Tibial nerve (tissue), 4 donors: ENCODE measurements at regions not wholly inside any gene's neighbourhood (a gene's known extent, or its start where the extent isn't known, plus 50 kb on each side); places are given as distances from the start of the nearest gene placed in this dataset.

Experiments used
- DNase-seq, 2 donors: peaks; one replicate each; pipeline ENCODE4 v3.0.0-alpha.2; 2019; ENCODE audit warnings: low spot score in 2 of 2
- H3K27ac ChIP-seq, 4 donors: fragments of 200-600 bp; sonication (generic) in 3 of 4; one replicate each; pipeline ENCODE4 v1.5.1; 2017 to 2019; ENCODE audit warnings: mild to moderate bottlenecking in 1 of 4
- H3K27me3 ChIP-seq, 2 donors: fragments of 200-600 bp; sonication (generic) in 1 of 2; one replicate each; pipeline versions ENCODE4 v1.5.1 to v1.6.0; 2017 to 2019
- H3K36me3 ChIP-seq, 3 donors: fragments of 200-600 bp; sonication (generic); one replicate each; pipeline ENCODE4 v1.5.1; 2018 to 2019
- H3K4me1 ChIP-seq, 4 donors: fragments of 200-600 bp; sonication (generic) in 3 of 4; one replicate each; pipeline ENCODE4 v1.5.1; 2017 to 2019
- H3K4me3 ChIP-seq, 4 donors: fragments of 200-600 bp; sonication (generic) in 3 of 4; one replicate each; pipeline ENCODE4 v1.5.1; 2017 to 2019; ENCODE audit warnings: mild to moderate bottlenecking in 1 of 4, moderate library complexity in 1 of 4
- H3K9me3 ChIP-seq, 4 donors: fragments of 200-600 bp; sonication (generic) in 3 of 4; one replicate each; pipeline ENCODE4 v1.5.1; 2017 to 2019
- EP300 ChIP-seq, 2 donors: sonication (generic); formaldehyde crosslinking; IDR thresholded peaks; one replicate each; pipeline ENCODE4 v1.6.1; 2017; ENCODE audit warnings: antibody characterized with exemption in 2 of 2, mild to moderate bottlenecking in 1 of 2
- POLR2A ChIP-seq, 2 donors: fragments of 450-650 bp; IDR thresholded peaks; one replicate each; pipeline ENCODE4 v1.6.1; 2017; ENCODE audit warnings: antibody characterized with exemption in 2 of 2, mild to moderate bottlenecking in 2 of 2, moderate library complexity in 2 of 2
- WGBS, 2 donors: methylation state at CpG; one replicate each; pipeline ENCODE4 v1.1.5; 2018; 5-methylcytosine and 5-hydroxymethylcytosine counted together
- TF ChIP-seq, protein P1 (sequence below), 5 experiments: fragments of 200-600 bp in 3 of 5; fragments of 450-650 bp in 2 of 5; sonication (generic) in 3 of 5; IDR thresholded peaks; one replicate each; pipeline ENCODE4 v1.5.1; 2016 to 2019; ENCODE audit warnings: antibody characterized with exemption in 5 of 5, mild to moderate bottlenecking in 3 of 5, moderate library complexity in 2 of 5

GRCh38 chr10:129161150-129161549 is 305.9 kb upstream of the MGMT start:
- H3K27ac ChIP-seq = no peak overlapping the region
- no peaks in the 10 kb centered on the region for H3K36me3 ChIP-seq
- DNase-seq = no peak
- H3K4me1 ChIP-seq = no peaks in the 10 kb centered on the region
- no peaks in the 10 kb centered on the region for H3K27me3 ChIP-seq
- TF ChIP-seq POLR2A (IDR thresholded peaks at IDR 0.05) (no peak), EP300 (IDR thresholded peaks at IDR 0.05) (no peak)
- TF ChIP-seq, protein P1, sequence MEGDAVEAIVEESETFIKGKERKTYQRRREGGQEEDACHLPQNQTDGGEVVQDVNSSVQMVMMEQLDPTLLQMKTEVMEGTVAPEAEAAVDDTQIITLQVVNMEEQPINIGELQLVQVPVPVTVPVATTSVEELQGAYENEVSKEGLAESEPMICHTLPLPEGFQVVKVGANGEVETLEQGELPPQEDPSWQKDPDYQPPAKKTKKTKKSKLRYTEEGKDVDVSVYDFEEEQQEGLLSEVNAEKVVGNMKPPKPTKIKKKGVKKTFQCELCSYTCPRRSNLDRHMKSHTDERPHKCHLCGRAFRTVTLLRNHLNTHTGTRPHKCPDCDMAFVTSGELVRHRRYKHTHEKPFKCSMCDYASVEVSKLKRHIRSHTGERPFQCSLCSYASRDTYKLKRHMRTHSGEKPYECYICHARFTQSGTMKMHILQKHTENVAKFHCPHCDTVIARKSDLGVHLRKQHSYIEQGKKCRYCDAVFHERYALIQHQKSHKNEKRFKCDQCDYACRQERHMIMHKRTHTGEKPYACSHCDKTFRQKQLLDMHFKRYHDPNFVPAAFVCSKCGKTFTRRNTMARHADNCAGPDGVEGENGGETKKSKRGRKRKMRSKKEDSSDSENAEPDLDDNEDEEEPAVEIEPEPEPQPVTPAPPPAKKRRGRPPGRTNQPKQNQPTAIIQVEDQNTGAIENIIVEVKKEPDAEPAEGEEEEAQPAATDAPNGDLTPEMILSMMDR (IDR thresholded peaks at IDR 0.05) = no peak
- no peak overlapping the region for H3K4me3 ChIP-seq
- H3K9me3 ChIP-seq = peaks cover 0 to 18% (median 0%) of the 10 kb centered on the region in 4 donors
- 29 to 48% methylated on average over 2 of the region's 2 CpGs for WGBS, 2 donors

GRCh38 chr10:129163531-129163930 is 303.5 kb upstream of the MGMT start:
- Histone ChIP-seq H3K27ac (no peak overlapping the region), H3K4me3 (no peak overlapping the region), H3K36me3 (no peaks in the 10 kb centered on the region), H3K4me1 (no peaks in the 10 kb centered on the region), H3K27me3 (no peaks in the 10 kb centered on the region), H3K9me3 (peaks cover 0 to 10% (median 0%) of the 10 kb centered on the region in 4 donors)
- DNase-seq = no peak
- TF ChIP-seq, protein P1 (IDR thresholded peaks at IDR 0.05) = no peak
- no peak for TF ChIP-seq EP300 (IDR thresholded peaks at IDR 0.05)
- no peak for TF ChIP-seq POLR2A (IDR thresholded peaks at IDR 0.05)
- 92% methylated on average over 7 of the region's 7 CpGs for WGBS, 2 donors

DNA sequence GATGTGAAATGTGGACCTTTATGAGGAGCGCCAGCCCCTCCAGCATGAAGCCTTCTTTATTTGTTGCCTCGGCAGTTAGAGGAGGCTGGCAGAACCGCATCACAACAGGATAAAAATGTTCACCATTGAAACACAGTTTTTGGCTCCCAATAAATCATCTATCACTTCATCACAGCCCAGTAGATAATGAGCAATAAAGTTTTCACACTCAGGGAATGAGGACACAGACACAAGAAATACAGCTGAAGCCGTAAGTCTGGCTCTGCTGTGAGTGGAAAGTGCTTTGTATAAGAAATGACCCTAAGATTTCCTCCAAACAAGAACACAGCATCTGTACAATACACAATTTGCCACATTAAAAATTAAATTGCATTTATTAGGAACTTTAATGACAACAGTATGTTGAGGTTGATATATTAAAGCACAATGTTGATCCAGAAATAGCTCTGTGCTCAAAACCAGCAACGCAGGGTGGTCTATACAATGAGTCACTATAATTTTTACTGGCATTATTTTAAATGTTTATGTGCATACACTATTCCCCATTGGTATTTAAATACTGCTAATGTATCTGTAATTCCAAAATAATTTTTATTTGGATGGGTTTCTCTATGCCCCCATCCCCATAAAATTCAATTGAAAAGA is 301.8 kb upstream of the MGMT start:
- WGBS, 2 donors = 80 to 84% methylated on average over 5 of the region's 5 CpGs
- H3K4me1 ChIP-seq = no peaks in the 10 kb centered on the region
- TF ChIP-seq POLR2A (IDR thresholded peaks at IDR 0.05) (no peak), EP300 (IDR thresholded peaks at IDR 0.05) (no peak)
- TF ChIP-seq, protein P1 (IDR thresholded peaks at IDR 0.05) = no peak
- no peaks in the 10 kb centered on the region for H3K36me3 ChIP-seq
- no peak for DNase-seq
- H3K4me3 ChIP-seq = no peak overlapping the region
- H3K9me3 ChIP-seq = peaks cover 0 to 4% (median 0%) of the 10 kb centered on the region in 4 donors
- H3K27ac ChIP-seq = no peak overlapping the region
- no peaks in the 10 kb centered on the region for H3K27me3 ChIP-seq

- TF ChIP-seq EP300 (IDR thresholded peaks at IDR 0.05) (no peak), POLR2A (IDR thresholded peaks at IDR 0.05) (no peak)
- TF ChIP-seq, protein P1 (IDR thresholded peaks at IDR 0.05) = no peak
- Histone ChIP-seq H3K4me3 (no peak overlapping the region), H3K4me1 (no peaks in the 10 kb centered on the region), H3K36me3 (no peaks in the 10 kb centered on the region), H3K27me3 (no peaks in the 10 kb centered on the region), H3K9me3 (peaks cover 0 to 4% (median 0%) of the 10 kb centered on the region in 4 donors), H3K27ac (no peak overlapping the region)
- 26 to 33% methylated on average over 1 of the region's 1 CpG for WGBS, 2 donors
- DNase-seq = no peak
Measured at GRCh38 chr10:129165770-129166169, 301.3 kb upstream of the MGMT start.

- no peak overlapping the region for H3K4me3 ChIP-seq
- no peaks in the 10 kb centered on the region for H3K4me1 ChIP-seq
- H3K27ac ChIP-seq = no peak overlapping the region
- no peak for DNase-seq
- TF ChIP-seq EP300 (IDR thresholded peaks at IDR 0.05) = no peak
- no peak for TF ChIP-seq POLR2A (IDR thresholded peaks at IDR 0.05)
- TF ChIP-seq, protein P1 (IDR thresholded peaks at IDR 0.05) = no peak
- no peaks in the 10 kb centered on the region for H3K36me3 ChIP-seq
- H3K9me3 ChIP-seq = no peaks in the 10 kb centered on the region
- no peaks in the 10 kb centered on the region for H3K27me3 ChIP-seq
- WGBS, 2 donors = 68 to 76% methylated on average over 4 of the region's 4 CpGs
Measured at GRCh38 chr10:129168660-129169059, 298.4 kb upstream of the MGMT start.
